Hypothalamus (tissue), 51 donors: ENCODE measurements at regions not wholly inside any gene's neighbourhood (a gene's known extent, or its start where the extent isn't known, plus 50 kb on each side); places are given as distances from the start of the nearest gene placed in this dataset.

Experiments
- DNase-seq, 51 donors: peaks; one replicate each; lab custom pipeline; 2025; lab: John Stamatoyannopoulos, UW

- DNase-seq: no peak
These were observed 76.9 kb downstream of the PRL start for GRCh38 chr6:22219925-22220324.

GRCh38 chr6:22221211-22221610, 75.6 kb downstream of the PRL start:
- DNase-seq: no peak

- no peak for DNase-seq
These were observed 75.2 kb downstream of the PRL start for GRCh38 chr6:22221630-22222029.

- no peak for DNase-seq
These were observed 74.4 kb downstream of the PRL start for GRCh38 chr6:22222469-22222868.

- DNase-seq: no peak
These were observed 68.8 kb downstream of the PRL start for GRCh38 chr6:22227824-22228610.

- no peak for DNase-seq
These were observed 65.8 kb downstream of the PRL start for GRCh38 chr6:22231050-22231449.

- DNase-seq: no peak
These were observed 65.2 kb downstream of the PRL start for GRCh38 chr6:22231616-22232015.

GRCh38 chr6:22236626-22237414, 60.0 kb downstream of the PRL start:
- peak in 1 of 51 donors; percentile 16 for DNase-seq
